ENCODE measurements at regions not wholly inside any gene's neighbourhood (a gene's known extent, or its start where the extent isn't known, plus 50 kb on each side); places are given as distances from the start of the nearest gene placed in this dataset.

DNA sequence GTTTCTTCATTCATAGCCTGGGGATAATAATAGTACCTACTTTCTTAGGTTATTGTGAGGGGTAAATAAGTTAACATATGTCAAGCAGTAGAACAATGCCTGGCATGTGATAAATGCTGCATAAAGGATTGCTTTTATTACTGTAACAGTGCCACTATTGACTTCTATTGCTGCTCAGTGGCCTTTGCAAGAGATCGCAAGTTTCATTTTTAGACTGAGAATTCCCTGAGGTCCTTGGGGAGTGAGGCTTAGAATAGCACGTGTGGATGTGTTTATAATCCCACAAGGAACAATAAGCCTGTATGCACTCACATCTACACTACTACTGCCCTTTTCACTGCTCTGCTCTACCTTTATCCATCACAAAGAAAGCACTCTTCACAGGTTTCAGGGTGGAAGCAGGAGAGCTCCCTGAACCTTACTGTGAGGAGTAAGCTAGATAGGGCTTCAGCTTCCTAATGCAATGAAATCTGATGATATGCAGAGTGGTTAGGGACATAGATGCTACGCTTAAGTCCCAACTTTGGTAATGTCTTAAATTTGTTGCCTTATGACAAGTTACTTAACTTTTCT is 302.6 kb downstream of the SNAPC1 start:
- TF ChIP-seq, protein P1, sequence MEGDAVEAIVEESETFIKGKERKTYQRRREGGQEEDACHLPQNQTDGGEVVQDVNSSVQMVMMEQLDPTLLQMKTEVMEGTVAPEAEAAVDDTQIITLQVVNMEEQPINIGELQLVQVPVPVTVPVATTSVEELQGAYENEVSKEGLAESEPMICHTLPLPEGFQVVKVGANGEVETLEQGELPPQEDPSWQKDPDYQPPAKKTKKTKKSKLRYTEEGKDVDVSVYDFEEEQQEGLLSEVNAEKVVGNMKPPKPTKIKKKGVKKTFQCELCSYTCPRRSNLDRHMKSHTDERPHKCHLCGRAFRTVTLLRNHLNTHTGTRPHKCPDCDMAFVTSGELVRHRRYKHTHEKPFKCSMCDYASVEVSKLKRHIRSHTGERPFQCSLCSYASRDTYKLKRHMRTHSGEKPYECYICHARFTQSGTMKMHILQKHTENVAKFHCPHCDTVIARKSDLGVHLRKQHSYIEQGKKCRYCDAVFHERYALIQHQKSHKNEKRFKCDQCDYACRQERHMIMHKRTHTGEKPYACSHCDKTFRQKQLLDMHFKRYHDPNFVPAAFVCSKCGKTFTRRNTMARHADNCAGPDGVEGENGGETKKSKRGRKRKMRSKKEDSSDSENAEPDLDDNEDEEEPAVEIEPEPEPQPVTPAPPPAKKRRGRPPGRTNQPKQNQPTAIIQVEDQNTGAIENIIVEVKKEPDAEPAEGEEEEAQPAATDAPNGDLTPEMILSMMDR (conservative IDR thresholded peaks at IDR 0.05; ENCODE audit: low read depth, low read length): no peak
- no peak for TF ChIP-seq POLR2A (IDR thresholded peaks at IDR 0.05; ENCODE audit: low read depth, low read length)
- no peak for TF ChIP-seq SMC3 (IDR thresholded peaks at IDR 0.05; ENCODE audit: low read depth, low read length)

Measured in IMR-90 (cell line).